BE2C (cell line): ENCODE measurements at regions not wholly inside any gene's neighbourhood (a gene's known extent, or its start where the extent isn't known, plus 50 kb on each side); places are given as distances from the start of the nearest gene placed in this dataset.
A peak's percentile ranks its signal among the peaks of the same experiment; 100 is the strongest.

Experiments
- DNase-seq: peaks from one replicate; pipeline ENCODE4 v3.0.0-alpha.2; 2020
- H3K27me3 ChIP-seq: fragments of 250-450 bp; sonication (Bioruptor Pico); 2 replicates; pipeline ENCODE4 v1.5.1; 2020; ENCODE audit warnings: mild to moderate bottlenecking
- H3K36me3 ChIP-seq: fragments of 250-450 bp; sonication (Bioruptor Pico); 2 replicates; pipeline ENCODE4 v1.5.1; 2020; ENCODE audit warnings: mild to moderate bottlenecking
- H3K4me1 ChIP-seq: fragments of 250-450 bp; sonication (Bioruptor Pico); 2 replicates; pipeline ENCODE4 v1.5.1; 2020
- H3K4me3 ChIP-seq: 2 replicates; pipeline ENCODE4 v1.5.1; 2011; ENCODE audit warnings: low read depth, low read length
- H3K9me3 ChIP-seq: fragments of 250-450 bp; sonication (Bioruptor Pico); 2 replicates; pipeline ENCODE4 v1.5.1; 2020
- TF ChIP-seq, protein P1 (sequence below): IDR thresholded peaks from 2 replicates; pipeline ENCODE4 v1.5.1; 2012; ENCODE audit warnings: mild to moderate bottlenecking, low read depth, low read length

DNA sequence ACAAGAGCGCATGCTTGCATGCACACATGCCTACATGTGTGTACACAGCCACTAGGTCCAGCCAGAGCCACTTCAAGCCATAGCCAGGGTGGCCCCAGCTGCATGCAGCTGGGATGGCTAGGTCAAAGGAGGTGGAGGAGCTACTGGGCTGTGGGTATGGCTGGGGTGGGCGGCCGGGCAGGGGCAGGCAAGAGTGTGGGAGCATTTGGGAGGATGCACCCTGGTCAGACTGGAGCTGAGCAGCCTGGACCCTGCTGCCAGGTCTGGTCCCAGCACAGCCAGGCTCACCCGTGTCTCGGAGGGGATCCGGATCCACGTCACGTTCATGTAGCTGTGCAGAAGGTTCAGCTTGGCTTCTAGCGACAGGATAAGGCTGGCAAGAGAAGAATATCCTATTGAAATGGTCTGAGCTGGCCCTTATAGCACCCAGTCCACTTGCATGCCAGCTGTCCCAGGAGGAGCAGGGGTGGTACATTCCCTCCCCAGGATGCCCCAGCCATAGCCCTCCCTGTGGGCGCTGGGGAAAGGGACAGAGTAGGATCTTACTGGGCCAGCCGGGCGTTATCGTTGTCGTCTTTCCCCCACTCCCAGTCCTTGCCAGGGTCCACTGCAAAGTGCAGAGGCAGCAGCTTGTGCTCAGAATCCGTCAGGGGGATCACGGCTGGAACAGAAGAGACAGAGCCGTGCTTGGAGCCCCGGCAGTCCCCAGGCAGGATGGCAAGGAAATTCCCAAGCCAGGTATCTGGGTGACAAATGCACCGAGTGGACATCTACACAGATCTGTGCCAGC lies 160.5 kb downstream of the KLF13 start:
- TF ChIP-seq, protein P1, sequence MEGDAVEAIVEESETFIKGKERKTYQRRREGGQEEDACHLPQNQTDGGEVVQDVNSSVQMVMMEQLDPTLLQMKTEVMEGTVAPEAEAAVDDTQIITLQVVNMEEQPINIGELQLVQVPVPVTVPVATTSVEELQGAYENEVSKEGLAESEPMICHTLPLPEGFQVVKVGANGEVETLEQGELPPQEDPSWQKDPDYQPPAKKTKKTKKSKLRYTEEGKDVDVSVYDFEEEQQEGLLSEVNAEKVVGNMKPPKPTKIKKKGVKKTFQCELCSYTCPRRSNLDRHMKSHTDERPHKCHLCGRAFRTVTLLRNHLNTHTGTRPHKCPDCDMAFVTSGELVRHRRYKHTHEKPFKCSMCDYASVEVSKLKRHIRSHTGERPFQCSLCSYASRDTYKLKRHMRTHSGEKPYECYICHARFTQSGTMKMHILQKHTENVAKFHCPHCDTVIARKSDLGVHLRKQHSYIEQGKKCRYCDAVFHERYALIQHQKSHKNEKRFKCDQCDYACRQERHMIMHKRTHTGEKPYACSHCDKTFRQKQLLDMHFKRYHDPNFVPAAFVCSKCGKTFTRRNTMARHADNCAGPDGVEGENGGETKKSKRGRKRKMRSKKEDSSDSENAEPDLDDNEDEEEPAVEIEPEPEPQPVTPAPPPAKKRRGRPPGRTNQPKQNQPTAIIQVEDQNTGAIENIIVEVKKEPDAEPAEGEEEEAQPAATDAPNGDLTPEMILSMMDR: no peak
- Histone ChIP-seq H3K27me3 (no peaks in the 10 kb centered on the region), H3K4me1 (peaks cover 3% of the 10 kb centered on the region), H3K36me3 (no peaks in the 10 kb centered on the region), H3K4me3 (no peak overlapping the region), H3K9me3 (no peaks in the 10 kb centered on the region)
- no peak for DNase-seq

DNA sequence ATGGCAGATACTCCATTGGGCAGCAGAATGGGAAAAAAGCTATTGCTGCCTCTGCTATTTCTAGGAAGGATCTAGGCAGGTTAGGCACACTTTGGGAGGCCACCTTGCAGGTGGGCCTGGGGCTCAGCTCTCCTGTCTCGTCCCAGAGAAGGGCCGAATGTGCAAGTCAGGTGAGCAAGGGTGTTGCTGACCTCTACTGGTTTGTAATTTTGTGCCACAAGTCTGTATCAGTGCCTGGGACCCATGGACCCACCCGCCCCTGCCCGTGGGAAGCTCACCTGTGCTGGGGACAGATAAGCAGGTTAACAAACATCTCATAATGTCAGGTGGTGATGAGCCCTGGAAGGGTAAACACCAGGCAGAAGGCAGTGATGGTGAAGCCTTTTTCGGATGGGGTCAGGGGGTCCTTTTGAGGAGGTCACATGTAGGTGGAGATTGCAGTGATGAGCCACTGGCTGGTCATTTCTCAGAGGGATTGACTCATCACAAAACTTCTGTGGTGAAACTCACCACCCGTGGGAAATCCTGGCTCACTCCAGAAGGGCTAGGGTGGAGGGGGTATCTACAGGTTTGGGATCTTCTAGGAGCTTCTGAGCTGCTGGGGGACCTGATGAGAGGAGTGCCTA lies 161.3 kb downstream of the KLF13 start:
- TF ChIP-seq, protein P1: peak; percentile 23; the same call in 1 of the 2 replicates
- H3K4me3 ChIP-seq: no peak overlapping the region
- H3K9me3 ChIP-seq: no peaks in the 10 kb centered on the region
- no peaks in the 10 kb centered on the region for H3K27me3 ChIP-seq
- peaks cover 3% of the 10 kb centered on the region for H3K4me1 ChIP-seq
- no peak for DNase-seq
- no peaks in the 10 kb centered on the region for H3K36me3 ChIP-seq

DNA sequence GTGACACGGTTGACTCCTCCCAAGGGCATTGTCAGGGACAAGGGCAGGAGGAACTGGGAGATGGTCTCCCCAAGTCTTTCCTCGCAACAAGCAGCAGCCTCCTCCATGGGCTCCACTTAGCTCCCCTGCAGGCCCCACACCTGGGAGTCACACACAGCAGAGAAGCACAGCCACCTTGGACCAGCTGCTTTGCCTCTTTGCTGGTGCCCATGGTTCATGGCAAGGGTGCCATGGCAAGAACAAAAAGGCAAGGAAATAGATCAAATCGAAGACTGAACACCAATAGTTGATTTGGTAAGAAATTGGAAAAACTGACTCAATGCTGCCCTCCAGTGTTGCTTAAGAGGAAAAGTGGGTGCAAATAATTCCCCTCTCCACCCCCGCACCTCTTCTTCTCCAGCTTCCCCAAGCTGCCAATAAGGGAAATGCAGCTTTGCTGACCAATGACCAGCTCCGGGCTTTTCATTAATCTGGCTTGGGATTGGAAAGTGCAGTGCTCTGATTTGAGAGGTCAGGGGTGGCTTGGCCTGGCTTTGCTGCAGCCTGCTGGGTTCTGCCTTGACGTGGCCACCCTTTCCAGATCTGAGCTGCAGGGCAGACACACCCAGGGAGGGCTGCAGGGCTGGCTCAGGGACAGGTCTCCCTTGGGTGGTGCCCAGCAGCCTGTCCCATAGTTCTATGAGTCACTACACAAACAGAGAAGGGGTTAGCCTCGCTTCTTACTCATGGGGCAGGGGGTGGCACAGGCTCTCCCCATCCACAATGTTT lies 162.0 kb downstream of the KLF13 start:
- Histone ChIP-seq H3K27me3 (no peaks in the 10 kb centered on the region), H3K4me3 (no peak overlapping the region), H3K36me3 (no peaks in the 10 kb centered on the region), H3K4me1 (peaks cover 3% of the 10 kb centered on the region), H3K9me3 (no peaks in the 10 kb centered on the region)
- TF ChIP-seq, protein P1: peak; percentile 95
- DNase-seq: peak; percentile 63

DNA sequence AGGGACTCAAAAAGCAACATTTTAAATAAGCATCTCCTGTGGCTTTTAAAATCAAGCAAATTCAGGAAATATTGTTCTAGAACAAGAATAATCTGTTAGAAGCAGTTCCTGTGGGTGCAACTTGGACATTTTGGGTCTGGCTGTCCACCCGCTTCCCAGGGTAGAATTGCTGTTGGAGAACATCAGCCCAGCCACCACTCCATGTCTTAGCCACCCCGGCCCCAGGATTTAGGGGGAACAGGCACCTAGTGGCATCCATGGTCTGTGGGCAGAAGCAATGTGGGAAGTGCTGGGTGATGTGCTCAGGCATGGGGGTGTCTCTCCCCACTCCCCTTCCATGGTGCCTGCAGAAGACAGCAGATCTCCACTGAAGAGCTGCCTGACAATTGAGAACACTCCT lies 162.6 kb downstream of the KLF13 start:
- TF ChIP-seq, protein P1: no peak
- Histone ChIP-seq H3K36me3 (no peaks in the 10 kb centered on the region), H3K9me3 (no peaks in the 10 kb centered on the region), H3K4me3 (no peak overlapping the region), H3K27me3 (no peaks in the 10 kb centered on the region), H3K4me1 (peaks cover 3% of the 10 kb centered on the region)
- no peak for DNase-seq

DNA sequence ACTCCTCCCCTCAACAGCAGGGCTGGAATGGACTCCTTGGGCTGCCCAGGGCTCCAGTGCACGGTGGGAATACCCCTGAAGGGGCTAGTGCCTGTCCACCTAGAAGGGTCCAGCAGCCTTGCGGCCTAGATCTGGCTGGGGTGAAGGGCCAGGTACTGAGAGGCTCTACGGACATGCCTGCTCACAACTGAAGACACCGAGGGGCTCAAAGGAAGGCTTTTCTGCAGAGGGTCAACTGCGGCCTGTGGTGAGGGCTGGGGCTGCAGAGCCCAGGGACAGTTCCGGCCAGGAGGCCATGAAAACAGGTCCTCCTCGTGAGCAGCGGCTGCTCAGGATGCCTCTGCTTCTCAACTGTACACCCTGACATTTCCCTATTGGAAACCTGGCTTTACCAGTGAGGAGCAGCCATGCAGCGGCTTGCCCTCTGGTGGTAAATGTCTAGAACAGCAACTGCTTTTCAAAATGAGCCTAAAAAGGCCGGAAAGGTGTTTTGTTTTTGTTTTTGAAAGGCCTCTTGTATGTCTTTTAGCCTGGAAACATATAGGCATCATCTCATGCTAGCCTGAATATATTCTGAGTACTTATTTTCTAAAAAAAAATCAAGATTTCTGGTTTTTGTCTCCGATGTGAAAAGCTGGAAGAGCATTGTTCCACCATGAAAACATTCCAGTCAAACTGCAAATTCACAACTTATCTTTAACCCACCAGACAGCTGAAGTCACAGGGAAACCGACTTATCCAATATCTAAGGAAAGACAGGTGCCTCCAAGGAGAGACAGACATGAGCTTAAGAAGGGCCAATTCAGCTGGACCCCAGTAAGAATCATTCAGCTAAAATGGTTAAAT lies 163.4 kb downstream of the KLF13 start:
- TF ChIP-seq, protein P1: peak; percentile 95
- no peaks in the 10 kb centered on the region for H3K27me3 ChIP-seq
- H3K36me3 ChIP-seq: no peaks in the 10 kb centered on the region
- DNase-seq: peak; percentile 59
- no peak overlapping the region for H3K4me3 ChIP-seq
- peaks cover 3% of the 10 kb centered on the region for H3K4me1 ChIP-seq
- no peaks in the 10 kb centered on the region for H3K9me3 ChIP-seq
